ENCODE measurements at regions not wholly inside any gene's neighbourhood (a gene's known extent, or its start where the extent isn't known, plus 50 kb on each side); places are given as distances from the start of the nearest gene placed in this dataset.
A peak's percentile ranks its signal among the peaks of the same experiment; 100 is the strongest.
"Not testable (repeated sequence)": the region's sequence is repeated elsewhere in the genome, so short reads cannot be mapped to it uniquely, and the experiment has no call there.

DNA sequence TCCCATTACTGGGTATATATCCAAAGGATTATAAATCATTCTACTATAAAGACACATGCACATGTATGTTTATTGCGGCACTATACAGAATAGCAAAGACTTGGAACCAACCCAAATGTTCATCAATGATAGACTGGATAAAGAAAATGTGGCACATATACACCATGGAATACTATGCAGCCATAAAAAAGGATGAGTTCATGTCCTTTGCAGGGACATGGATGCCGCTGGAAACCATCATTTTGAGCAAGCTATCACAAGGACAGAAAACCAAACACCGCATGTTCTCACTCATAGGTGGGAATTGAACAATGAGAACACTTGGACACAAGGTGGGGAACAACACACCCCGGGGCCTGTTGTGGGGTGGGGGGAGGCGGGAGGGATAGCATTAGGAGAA lies 57.0 kb upstream of the NEUROD1 start:
- DNase-seq (ENCODE audit: low read depth) = not testable (repeated sequence)

DNA sequence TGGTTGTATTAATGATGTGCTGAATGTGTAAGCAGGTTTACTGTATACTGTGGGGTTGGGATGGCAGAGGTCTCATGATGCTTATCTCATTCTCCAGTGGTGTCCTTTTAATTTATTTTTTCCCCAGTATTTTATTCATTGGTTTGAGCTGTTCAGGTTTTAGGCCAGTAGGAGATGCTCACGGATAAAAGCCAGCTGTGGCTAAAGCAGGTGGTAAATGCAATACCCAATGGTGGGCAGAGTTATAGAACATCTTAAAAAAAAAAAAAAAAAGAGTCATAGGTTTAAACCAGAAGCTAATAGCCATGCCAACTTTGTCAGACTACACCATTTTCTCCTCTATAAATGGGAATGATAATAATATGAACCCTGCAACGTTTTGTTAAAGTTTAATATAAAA lies 57.8 kb upstream of the NEUROD1 start:
- no peak for DNase-seq (ENCODE audit: low read depth)

DNA sequence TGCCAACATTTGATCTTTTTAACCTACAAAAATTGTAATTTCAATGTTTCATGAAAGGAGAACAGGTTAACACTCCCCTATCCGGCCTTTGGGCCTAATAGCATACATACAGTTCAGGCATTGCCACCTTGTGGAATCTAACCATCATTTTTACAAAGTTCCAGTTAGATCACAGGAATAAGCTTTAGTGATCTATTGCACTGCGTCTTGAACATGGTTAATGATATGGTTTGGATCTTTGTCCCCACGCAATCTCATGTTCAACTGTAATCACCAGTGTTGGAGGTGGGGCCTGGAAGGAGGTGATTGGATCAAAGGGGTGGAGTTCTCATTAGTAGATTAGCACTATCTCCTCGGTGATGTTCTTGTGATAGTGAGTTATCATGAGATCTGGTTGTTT lies 58.2 kb upstream of the NEUROD1 start:
- no peak for DNase-seq (ENCODE audit: low read depth)

DNA sequence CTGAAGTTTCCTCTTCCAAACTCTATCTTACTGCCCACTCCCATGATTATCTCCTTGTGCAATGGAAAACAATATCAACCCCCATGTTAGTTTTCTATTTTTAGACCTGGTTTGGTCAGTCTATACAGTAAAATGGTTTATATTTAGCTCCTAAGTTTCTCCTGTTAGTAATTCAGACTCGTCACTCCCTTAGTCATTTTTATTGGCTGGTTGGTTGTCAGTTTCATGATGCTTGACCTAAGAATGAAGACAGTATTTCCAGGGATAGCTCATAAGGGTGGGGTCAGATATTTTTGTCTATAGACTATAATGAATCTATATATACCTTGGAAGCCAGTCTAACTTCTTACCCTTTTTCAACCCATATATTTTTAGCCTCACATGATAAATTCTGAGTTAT lies 61.4 kb upstream of the NEUROD1 start:
- DNase-seq (ENCODE audit: low read depth) = peak; percentile 14

DNA sequence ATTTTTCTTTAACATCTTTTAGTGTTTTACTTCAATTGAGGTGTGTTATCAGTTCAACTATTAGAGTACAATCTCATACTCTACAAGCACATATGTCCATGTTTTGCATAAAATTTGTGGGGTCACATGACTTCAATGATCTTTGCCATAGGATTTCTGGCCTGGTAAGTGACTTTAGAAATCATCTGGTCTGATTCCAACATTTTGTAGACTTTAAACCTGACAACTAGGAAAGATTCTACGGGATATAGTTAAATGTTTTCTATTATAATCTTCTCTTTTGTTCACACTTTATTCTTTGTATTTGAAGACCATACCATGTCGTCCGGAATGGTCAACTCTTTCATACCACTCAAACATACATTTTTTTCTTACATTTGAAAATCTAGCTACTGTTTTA lies 62.0 kb upstream of the NEUROD1 start:
- DNase-seq (ENCODE audit: low read depth) = no peak

DNA sequence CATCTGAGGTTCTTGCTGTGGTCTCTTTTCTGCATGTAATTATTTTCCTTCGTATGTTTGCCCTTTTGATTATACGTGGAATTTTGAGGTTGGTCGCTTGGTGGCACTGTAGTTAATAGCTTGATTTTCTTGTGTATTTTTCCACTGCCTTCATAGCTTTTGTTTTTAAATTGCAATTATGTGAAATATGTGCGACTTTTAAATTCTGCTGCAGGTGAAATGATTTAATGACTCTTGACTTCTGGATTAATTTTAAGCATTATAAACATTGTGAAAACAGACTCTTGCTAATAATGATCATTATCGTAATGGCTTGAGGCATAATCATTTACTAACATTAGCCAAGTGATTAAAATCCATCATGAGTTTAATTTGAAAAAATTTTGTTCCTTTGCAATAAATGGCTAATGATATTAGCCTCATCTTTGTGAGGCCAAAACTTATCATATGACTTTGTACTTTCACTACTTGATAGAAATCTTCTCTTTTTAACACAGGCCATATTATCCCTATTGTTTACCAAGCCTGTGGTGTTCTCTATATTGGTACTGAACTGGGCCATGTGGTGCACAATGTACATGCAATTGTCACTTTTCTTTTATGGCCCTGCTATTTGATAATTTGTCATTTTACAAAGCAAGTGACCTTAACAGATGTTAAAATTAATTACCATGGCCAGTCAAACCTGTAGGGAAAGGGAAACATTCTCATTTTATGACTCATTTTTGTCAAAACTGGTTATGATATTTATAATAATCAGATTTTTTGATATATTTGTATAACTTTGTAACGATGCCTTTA lies 62.8 kb upstream of the NEUROD1 start:
- peak; percentile 32 for DNase-seq (ENCODE audit: low read depth)

DNA sequence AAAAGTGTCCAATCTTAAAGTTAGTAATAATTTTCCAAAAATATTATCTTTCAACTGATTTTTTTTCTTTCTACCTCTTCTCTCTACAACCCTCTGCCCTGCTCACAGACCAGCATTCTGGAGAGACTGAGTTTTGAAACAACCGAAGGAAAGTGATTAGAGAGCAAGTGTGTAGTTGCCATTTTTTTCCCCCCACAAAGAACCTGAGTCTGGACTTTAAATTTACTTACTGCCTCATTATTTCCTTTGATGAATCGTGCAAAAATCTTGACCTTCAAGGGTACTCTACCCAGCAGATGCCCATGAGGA lies 63.4 kb upstream of the NEUROD1 start:
- DNase-seq (ENCODE audit: low read depth) = no peak

DNA sequence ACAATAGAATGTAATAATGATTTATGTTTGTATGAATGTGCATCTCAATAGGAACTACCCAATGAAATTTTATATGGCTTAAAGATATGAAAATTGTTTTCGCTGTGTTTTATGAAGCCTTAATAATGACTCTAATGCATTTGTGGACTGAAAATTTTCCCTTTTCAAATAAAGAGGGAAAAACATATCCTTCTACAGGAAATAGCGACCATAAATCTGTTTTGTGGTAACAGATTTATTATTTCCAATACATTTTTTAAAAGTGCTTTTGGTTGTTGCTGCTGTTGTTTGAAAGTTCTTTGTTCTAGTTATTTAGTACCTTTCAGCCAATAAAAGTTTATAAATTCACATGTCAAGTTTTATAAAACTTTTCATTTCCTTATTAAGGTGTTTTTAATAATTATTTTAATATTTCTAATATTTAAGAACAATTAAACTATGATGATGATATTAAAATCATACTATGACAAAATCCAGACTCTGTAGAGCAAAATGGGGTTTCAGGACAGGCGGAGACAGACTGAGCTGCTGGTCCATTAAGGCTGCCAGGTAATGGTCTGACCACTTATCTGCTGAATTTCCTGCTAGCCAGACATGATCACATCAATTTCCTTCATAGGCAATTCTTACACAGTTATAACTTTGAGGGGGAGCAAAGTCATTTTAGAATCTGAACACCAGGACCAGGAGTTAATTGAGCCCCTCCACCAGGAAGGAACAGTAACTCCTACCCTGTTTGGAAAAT lies 65.7 kb upstream of the NEUROD1 start:
- DNase-seq (ENCODE audit: low read depth) = no peak

DNA sequence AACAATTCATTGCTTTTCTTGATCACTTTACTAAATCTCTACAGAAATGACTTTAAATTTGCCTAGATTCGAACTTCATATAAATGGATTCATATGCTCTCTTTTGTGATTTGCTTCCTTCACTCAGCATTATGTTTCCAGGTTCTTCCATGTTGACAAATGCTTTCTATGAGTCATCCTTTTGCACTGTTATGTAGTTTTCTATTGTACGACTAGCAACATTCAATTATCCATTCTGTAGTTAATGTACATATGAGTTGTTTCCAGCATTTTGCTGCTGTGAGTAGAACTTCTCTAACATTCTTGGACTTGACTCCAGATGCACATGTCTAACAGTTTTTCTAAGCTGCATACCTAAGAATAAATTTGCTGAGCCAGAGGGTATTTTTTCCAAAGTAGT lies 66.5 kb upstream of the NEUROD1 start:
- no peak for DNase-seq (ENCODE audit: low read depth)

DNA sequence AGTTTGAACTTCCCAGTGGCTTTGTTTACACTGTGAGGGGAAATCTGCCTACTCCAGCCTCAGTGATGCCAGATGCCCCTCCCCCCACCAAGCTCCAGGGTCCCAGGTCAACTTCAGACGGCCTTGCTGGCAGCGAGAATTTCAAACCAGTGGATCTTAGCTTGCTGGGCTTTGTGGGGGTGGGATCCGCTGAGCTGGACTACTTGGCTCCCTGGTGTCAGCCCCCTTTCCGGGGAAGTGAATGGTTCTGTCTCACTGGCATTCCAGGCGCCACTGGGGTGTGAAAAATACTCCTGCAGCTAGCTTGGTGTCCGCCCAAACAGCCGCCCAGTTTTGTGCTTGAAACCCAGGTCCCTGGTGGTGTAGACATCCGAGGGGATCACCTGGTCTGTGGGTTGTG lies 70.0 kb upstream of the NEUROD1 start:
- no peak for DNase-seq (ENCODE audit: low read depth)

DNA sequence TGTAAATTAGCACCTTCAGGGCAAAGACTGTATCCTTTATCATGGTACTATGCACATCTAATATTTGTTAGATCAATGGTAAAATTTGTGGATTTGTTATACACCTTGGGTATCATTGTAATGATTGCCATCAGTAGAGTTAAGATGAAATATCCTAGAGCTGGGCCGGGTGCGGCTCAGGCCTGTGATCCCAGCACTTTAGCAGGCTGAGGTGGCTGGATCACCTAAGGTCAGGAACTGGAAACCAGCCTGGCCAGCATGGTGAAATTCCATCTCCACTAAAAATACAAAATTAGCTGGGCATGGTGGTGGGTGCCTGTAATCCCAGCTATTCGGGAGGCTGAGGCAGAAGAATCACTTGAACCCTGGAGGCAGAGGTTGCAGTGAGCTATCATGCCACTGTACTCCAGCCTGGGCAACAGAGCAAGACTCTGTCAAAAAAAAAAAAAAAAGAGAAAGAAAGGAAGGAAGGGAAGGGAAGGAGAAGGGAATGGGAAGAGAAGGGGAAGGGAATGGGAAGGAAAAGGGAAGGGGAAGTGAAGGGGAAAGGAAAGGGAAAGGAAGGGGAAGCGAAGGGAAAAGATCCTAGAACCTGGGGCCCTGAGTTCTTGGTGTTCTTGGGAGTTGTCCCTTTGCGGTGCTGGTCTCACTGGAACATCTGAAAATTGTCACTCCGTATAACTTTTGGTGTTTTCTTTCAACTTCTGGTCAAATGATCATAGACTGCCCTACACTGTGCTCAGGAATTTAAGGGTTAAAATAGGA lies 71.1 kb upstream of the NEUROD1 start:
- no peak for DNase-seq (ENCODE audit: low read depth)

DNA sequence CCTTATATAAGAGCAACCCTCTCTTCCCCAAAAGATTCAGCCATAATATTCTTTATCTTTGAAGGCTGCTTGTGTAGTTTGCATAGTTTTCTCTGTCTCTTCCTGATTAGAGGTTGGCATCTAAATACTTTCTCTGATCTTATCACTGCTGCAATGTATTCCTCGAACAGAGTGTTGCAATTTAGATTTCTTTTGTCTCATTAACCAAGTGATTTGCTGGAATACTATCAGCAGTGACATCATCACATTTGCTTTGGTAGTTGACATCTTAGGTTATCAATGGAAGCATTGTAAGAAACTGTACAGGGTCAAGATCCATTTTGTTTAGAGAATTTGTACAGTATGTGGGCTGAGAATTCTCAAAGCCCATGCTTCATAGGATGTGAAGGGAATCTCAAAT lies 72.0 kb upstream of the NEUROD1 start:
- no peak for DNase-seq (ENCODE audit: low read depth)

DNA sequence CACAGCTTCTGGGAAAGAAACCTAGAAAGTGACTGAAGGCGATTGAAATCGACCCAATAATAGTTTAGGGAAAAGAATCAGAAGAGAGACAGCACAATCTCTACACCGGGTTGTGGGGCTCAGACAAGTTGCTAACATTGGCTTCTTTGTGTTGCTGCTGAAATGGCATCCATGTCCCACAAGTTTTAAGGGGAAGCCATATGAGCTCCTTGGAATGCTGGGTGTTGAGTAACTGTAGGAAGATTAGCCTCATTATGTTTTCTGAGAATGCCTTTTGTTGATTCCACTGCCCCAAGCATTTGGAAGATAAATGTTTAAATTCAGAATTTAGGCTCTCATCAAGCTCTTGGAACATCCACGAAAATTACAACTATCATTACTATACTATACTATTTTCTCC lies 73.4 kb upstream of the NEUROD1 start:
- DNase-seq (ENCODE audit: low read depth) = no peak

DNA sequence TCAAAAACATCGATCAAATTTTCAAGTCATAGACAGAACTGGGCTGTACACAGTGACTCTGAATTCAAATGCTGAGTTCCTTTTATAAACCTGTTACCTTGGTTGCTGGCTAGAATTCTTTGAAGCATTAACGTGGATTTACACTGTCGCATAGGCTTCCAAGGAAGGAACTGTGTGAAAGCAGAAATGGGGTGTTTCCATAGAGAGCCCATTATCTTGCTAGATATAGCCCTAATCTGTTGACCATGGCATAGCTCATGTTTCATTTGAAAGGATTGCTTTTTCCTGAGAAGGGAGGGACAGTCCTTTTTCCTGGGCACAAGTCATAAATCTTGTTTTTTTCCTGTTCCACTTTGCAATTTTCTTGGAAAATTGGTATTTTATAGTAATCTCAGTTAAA lies 73.8 kb upstream of the NEUROD1 start:
- no peak for DNase-seq (ENCODE audit: low read depth)

DNA sequence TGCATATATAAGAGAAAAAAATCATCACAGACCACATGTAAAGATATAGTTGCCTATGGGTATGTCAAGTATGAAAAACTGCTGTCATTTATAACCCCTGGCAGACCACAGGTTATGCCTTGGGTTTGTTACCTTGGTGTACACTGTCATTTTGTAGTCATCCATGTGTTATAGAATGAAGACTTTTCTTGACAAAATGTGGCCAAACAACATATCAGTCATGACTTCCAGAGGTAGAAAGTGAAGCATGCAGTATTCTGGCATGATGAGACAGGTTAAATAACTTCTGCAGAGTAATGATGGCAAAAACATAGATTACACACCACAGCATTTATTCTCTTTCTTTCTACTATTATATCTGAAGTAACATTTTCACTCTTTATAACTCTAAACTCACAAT lies 74.9 kb upstream of the NEUROD1 start:
- no peak for DNase-seq (ENCODE audit: low read depth)

DNA sequence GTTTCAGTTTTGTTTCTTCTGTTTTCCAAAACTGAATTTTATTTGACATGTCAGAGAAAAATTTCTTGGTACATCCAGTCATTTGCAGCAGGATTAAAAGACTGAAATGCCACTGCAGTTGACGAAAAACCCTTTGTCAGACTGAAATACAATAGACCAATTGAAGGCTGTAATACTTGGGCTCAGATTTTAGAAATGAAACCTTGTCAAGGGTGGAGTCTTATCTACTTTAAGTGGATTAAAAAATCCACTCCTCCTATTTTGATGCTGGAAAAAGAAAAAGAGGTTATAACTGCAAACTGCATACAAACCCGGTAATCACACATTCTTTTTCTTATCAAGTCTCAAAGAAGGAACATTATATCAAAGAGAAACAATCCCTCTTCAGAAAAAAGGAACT lies 80.2 kb upstream of the NEUROD1 start:
- no peak for DNase-seq (ENCODE audit: low read depth)

DNA sequence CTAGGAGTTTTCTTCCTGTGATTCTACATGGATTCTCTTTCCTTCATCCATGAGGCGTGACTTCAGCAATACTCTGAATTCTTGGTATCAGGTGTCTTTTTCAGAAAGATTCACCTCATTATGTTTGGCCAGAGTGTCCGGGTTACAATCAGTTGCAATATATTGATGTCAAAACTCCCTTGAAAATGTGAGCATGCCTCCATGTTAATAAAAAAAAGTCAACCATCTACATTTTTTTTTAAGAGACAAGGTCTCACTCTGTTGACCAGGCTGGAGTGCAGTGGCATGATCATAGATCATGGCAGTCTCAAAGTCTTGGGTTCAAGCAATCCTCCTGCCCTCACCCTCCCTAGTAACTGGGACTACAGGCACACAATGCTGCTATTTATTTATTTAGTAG lies 80.9 kb upstream of the NEUROD1 start:
- no peak for DNase-seq (ENCODE audit: low read depth)

DNA sequence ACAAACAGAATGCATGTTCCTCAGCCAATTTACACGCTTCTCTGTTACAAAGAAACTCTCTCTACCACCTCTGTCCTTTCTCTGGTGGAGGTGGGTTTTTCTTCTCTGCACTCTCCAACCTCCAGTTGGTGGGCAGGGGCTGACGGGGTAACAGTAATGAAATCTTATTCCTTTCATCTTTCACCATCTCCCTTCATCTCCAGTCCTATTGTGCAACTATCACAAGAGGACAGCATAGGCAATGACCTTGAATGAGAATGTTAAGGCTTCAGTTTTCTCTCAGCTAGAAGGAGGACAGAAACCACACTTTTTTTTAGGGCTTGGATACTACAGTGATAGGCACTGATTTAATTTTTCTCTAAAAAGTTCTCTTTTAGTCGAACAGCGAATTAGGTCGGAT lies 81.7 kb upstream of the NEUROD1 start:
- no peak for DNase-seq (ENCODE audit: low read depth)

DNA sequence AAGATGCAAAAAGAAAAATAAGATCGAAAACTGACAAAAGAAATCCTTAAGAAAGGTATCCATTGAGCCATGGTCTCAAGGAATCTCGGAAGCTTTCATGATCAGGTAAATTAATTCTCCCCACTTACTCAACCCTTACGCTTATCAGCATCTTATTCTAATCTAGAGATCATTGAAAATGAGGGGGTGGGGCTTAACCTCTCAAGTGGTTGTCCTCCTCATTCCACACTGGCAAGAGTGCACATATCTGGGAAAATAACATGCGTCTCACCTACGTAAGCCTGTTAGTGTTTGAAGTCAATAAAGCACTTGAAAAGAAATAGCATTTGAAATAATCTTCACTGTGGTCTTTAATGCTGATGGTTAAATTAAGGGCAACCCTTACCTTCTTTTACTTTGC lies 82.5 kb upstream of the NEUROD1 start:
- no peak for DNase-seq (ENCODE audit: low read depth)

DNA sequence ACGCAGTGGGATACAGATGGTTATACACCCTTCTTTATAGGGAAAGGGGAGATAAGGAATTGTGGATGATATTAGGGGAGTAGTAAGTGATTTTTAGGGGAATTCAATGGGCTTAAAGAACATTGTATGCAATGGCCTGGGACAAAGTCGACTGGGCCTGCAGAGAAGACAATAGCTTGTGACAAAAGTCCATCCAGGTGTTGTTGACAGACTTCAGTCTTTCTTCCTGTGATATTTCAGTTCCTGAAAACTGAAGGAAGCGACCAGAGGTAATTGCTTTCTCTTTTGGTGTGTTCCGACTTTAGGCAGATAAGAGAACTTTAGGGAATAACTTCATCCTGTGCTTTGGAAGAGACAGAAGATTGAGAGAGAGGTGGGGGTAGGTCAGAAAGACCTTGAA lies 83.1 kb upstream of the NEUROD1 start:
- DNase-seq (ENCODE audit: low read depth) = no peak

DNA sequence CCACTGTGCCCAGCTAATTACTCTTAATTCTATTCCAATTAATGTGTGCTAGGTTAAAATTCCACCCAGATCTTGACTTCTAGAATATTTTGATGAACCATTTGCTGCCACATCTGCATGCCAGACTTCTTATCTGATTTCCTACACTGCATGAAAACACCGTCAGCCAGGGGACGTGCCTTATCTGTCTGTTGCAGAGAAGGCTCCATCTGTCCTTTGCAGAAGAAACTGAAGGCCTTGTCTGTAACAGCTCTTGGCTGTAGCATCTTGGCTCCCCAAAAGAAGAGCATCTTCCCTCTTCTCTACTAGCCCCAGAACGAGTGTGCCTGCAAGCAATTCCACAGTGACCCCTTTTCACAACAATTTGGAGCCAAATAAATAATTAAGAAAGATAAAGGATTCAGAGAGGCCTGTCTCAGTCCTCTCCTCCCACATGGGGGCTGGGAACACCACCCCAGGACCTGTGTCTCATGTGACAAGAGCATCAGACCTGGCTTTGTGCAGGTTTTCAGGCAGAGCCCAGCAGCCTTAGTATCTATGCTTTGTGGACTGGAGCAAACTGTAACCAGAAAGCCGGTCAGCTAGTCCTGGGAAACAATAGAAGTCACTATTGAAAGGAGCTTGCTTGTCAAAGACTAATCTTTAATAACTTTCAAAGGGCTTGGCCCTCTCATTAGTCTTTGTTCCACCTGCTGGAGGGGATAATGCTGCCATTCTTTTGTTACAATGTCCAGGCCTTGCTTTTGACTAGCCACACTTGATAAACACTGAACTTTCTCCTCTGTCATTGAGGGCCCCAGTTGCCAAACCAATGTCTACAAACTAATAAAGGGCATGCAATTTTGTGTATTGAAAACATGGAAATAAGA lies 84.0 kb upstream of the NEUROD1 start:
- no peak for DNase-seq (ENCODE audit: low read depth)

DNA sequence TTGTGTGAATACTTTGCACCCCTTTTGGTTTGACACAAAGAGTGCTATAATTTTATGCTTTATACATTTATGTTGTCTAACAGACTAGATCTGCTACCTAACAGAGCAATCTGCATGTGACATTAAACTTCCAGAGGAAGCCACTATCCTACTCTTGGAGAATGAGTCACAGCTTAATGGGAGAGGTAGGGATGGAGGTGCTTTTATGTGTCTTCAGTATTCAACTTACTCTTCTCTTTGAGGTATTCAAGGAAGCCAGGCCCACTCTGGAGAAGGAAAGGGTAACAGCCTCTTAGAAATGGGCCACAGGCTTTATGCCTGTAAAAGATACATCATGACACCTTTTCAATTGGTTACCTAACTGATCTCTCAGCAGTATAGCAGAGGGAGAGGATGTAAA lies 85.8 kb upstream of the NEUROD1 start:
- DNase-seq (ENCODE audit: low read depth) = no peak

Measured in GM04504 (cell line).